ENCODE measurements at regions not wholly inside any gene's neighbourhood (a gene's known extent, or its start where the extent isn't known, plus 50 kb on each side); places are given as distances from the start of the nearest gene placed in this dataset.

DNA sequence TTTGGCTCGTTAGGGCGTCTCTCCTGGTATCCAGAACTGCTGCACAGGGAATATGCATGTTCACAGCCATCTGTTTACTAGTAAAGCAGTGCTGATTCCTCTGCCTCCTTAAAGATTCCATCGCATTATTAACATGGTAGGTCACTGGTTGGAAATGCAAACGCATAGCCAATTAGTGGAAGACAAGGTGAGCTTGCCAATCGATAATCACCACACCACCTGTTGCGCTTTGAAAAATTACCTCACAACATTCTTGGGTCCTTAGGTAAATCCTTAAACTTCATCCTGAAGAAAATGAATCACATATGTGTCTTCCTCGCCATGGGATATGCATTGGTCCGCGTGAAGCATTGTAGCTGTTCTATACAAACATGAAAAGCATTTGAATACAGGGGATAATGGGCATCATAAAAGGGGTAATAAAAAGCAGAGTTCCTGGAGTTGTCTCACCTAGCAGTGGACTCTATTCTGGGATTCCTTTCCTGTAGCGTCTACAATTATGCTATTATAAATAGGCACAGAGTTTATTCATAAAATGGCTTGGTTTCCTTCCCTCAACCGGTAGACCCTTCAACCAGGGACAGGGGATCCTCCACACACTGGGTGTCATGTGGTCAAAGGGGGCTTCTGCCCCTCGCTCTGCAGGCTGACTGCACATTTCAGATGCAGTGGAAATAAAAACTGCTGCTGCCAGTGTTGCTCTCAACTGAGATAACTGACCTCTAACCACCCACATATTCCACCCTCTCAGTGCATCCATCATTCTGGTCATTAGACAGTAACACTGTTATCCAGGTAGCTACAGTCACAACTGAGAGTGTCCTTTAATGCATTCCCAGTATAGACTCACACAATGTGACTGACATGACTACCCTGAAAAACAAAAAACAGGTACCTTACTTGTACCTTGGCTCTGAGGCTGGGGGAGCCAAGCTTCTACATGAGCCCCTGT, 389.2 kb upstream of the NFE2L3 start:
- no peak for DNase-seq
- TF ChIP-seq, protein P1, sequence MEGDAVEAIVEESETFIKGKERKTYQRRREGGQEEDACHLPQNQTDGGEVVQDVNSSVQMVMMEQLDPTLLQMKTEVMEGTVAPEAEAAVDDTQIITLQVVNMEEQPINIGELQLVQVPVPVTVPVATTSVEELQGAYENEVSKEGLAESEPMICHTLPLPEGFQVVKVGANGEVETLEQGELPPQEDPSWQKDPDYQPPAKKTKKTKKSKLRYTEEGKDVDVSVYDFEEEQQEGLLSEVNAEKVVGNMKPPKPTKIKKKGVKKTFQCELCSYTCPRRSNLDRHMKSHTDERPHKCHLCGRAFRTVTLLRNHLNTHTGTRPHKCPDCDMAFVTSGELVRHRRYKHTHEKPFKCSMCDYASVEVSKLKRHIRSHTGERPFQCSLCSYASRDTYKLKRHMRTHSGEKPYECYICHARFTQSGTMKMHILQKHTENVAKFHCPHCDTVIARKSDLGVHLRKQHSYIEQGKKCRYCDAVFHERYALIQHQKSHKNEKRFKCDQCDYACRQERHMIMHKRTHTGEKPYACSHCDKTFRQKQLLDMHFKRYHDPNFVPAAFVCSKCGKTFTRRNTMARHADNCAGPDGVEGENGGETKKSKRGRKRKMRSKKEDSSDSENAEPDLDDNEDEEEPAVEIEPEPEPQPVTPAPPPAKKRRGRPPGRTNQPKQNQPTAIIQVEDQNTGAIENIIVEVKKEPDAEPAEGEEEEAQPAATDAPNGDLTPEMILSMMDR (IDR thresholded peaks at IDR 0.05; ENCODE audit: borderline replicate concordance) = no peak

DNA sequence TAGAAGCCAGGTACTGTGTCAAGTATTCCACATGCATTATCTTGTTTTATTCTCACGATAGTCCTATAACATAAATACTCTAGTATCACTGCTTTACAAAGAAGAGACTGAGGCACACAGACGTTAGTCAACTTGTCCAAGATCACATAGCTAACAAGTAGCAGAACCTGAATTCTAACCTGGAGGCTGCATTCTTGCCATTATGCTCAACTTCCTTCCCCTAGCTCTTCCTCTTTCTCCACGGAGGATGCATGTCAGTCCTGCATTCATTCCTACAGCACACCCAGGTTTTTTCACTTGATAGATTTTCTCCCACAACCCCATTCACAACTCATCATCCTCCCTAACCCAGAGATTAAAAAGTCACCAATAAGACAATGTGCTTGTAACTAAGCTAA, 388.5 kb upstream of the NFE2L3 start:
- Histone ChIP-seq H3K9me3 (replicated peaks) (no peaks in the 10 kb centered on the region), H3K27ac (replicated peaks) (no peak overlapping the region), H3K27me3 (ENCODE audit: low read depth) (no peaks in the 10 kb centered on the region), H3K4me1 (no peaks in the 10 kb centered on the region), H3K36me3 (no peaks in the 10 kb centered on the region), H3K4me3 (no peak overlapping the region)
- intact Hi-C loops (cut with micrococcal nuclease) = no loop called here
- DNase-seq = no peak
- TF ChIP-seq, protein P1 (IDR thresholded peaks at IDR 0.05; ENCODE audit: borderline replicate concordance) = no peak

More for the DNA sequence above, 389.2 kb upstream of the NFE2L3 start:
- intact Hi-C loops (cut with micrococcal nuclease) = no loop called here
- Histone ChIP-seq H3K4me1 (no peaks in the 10 kb centered on the region), H3K36me3 (no peaks in the 10 kb centered on the region), H3K27me3 (ENCODE audit: low read depth) (no peaks in the 10 kb centered on the region), H3K4me3 (no peak overlapping the region), H3K9me3 (replicated peaks) (no peaks in the 10 kb centered on the region), H3K27ac (replicated peaks) (no peak overlapping the region)

DNA sequence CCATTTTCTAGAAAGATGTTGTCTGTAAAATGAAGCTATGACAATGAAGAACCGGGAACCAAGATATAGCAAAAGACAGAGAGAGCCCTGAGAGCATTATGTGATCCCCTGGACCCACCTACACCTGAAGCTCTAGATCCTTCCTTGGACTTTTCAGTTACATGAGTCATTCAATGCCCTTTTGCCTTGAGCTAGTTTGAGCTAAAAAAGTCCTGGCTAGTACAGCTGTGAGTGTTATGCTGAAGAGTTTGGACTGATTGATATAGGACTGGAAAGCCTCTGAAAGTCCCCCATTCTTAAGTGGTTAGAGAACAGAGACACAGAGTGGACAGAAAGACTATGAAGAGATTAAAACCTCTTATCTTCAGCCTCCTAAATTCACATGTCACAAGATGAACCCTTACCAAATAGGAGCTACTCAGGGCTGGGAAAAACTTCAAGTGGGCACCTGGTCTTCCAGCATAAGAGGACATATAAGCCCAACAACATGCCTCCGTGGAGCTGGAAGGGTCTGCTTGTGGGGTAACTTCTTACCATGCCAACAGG, 386.8 kb upstream of the NFE2L3 start:
- intact Hi-C loops (cut with micrococcal nuclease) = no loop called here
- no peak overlapping the region for H3K4me3 ChIP-seq
- DNase-seq = no peak
- H3K4me1 ChIP-seq = no peaks in the 10 kb centered on the region
- no peaks in the 10 kb centered on the region for H3K36me3 ChIP-seq
- TF ChIP-seq, protein P1 (IDR thresholded peaks at IDR 0.05; ENCODE audit: borderline replicate concordance) = no peak
- no peak overlapping the region for H3K27ac ChIP-seq (replicated peaks)
- no peaks in the 10 kb centered on the region for H3K27me3 ChIP-seq (ENCODE audit: low read depth)
- H3K9me3 ChIP-seq (replicated peaks) = no peaks in the 10 kb centered on the region

- Histone ChIP-seq H3K27ac (replicated peaks) (peak overlapping the region; percentile 16), H3K4me1 (no peaks in the 10 kb centered on the region), H3K9me3 (replicated peaks) (no peaks in the 10 kb centered on the region), H3K36me3 (no peaks in the 10 kb centered on the region), H3K4me3 (no peak overlapping the region), H3K27me3 (ENCODE audit: low read depth) (no peaks in the 10 kb centered on the region)
- DNase-seq = no peak
- TF ChIP-seq, protein P1 (IDR thresholded peaks at IDR 0.05; ENCODE audit: borderline replicate concordance) = no peak
- intact Hi-C loops (cut with micrococcal nuclease) = no loop called here
Observed at GRCh38 chr7:25770235-25770634, 381.8 kb upstream of the NFE2L3 start.

GRCh38 chr7:25770670-25771069, 381.3 kb upstream of the NFE2L3 start:
- H3K27me3 ChIP-seq (ENCODE audit: low read depth) = no peaks in the 10 kb centered on the region
- TF ChIP-seq, protein P1 (IDR thresholded peaks at IDR 0.05; ENCODE audit: borderline replicate concordance) = no peak
- H3K36me3 ChIP-seq = no peaks in the 10 kb centered on the region
- no peaks in the 10 kb centered on the region for H3K9me3 ChIP-seq (replicated peaks)
- intact Hi-C loops (cut with micrococcal nuclease) = no loop called here
- no peaks in the 10 kb centered on the region for H3K4me1 ChIP-seq
- DNase-seq = no peak
- peak overlapping the region; percentile 16 for H3K27ac ChIP-seq (replicated peaks)
- H3K4me3 ChIP-seq = no peak overlapping the region

All from left ventricle myocardium inferior (tissue), 1 donor.